Neutrophil (primary cell): ENCODE measurements at regions not wholly inside any gene's neighbourhood (a gene's known extent, or its start where the extent isn't known, plus 50 kb on each side); places are given as distances from the start of the nearest gene placed in this dataset.

Experiments
- H3K27ac ChIP-seq: fragments of 200-600 bp; sonication (generic); 2 replicates; pipeline ENCODE4 v1.5.1; 2016; ENCODE audit warnings: mild to moderate bottlenecking, moderate library complexity
- H3K27me3 ChIP-seq: fragments of 200-600 bp; sonication (generic); 2 replicates; pipeline ENCODE4 v1.6.0; 2016; ENCODE audit warnings: mild to moderate bottlenecking
- H3K36me3 ChIP-seq: fragments of 200-600 bp; sonication (generic); 2 replicates; pipeline ENCODE4 v1.5.1; 2017
- H3K4me1 ChIP-seq, 2 experiments: fragments of 200-600 bp in 1 of 2; sonication (generic) in 1 of 2; 1 replicate in 1 of 2; 2 replicates in 1 of 2; pipeline versions ENCODE4 v1.5.1 to v1.6.1; 2013 to 2016; ENCODE audit warnings: low read depth in 1 of 2, low read length in 1 of 2, mild to moderate bottlenecking in 1 of 2, moderate library complexity in 1 of 2; ENCODE audit not compliant: control insufficient read depth in 1 of 2, insufficient read depth in 1 of 2
- H3K4me3 ChIP-seq, 2 experiments: fragments of 200-600 bp in 1 of 2; sonication (generic) in 1 of 2; 1 replicate in 1 of 2; 2 replicates in 1 of 2; pipeline ENCODE4 v1.5.1; 2013 to 2016; ENCODE audit warnings: low read depth in 1 of 2, low read length in 1 of 2, mild to moderate bottlenecking in 1 of 2, moderate library complexity in 1 of 2
- H3K9me3 ChIP-seq: fragments of 200-600 bp; sonication (generic); 2 replicates; pipeline ENCODE4 v1.5.1; 2016
- CTCF ChIP-seq: fragments of 200-600 bp; sonication (generic); IDR thresholded peaks from 2 replicates; pipeline ENCODE4 v1.5.1; 2016; ENCODE audit warnings: antibody characterized with exemption

GRCh38 chr11:134655189-134655989 lies 243.3 kb upstream of the B3GAT1 start:
- H3K9me3 ChIP-seq, result no peaks in the 10 kb centered on the region
- H3K4me3 ChIP-seq, result no peak overlapping the region
- H3K27me3 ChIP-seq, result no peaks in the 10 kb centered on the region
- H3K27ac ChIP-seq, result no peak overlapping the region
- no peaks in the 10 kb centered on the region for H3K36me3 ChIP-seq
- TF ChIP-seq CTCF, result no peak
- no peaks in the 10 kb centered on the region for H3K4me1 ChIP-seq

- no peak overlapping the region for H3K4me3 ChIP-seq
Measured at GRCh38 chr11:134654161-134654915, 242.3 kb upstream of the B3GAT1 start.

GRCh38 chr11:134652586-134653255 lies 240.7 kb upstream of the B3GAT1 start:
- H3K36me3 ChIP-seq, result no peaks in the 10 kb centered on the region
- no peaks in the 10 kb centered on the region for H3K4me1 ChIP-seq
- H3K4me3 ChIP-seq, result no peak overlapping the region
- H3K27ac ChIP-seq, result no peak overlapping the region
- H3K27me3 ChIP-seq, result peaks cover 7% of the 10 kb centered on the region
- H3K9me3 ChIP-seq, result no peaks in the 10 kb centered on the region
- TF ChIP-seq CTCF, result no peak

More at GRCh38 chr11:134654161-134654915, 242.3 kb upstream of the B3GAT1 start:
- TF ChIP-seq CTCF, result no peak
- H3K9me3 ChIP-seq, result no peaks in the 10 kb centered on the region
- H3K27me3 ChIP-seq, result peaks cover under 1% of the 10 kb centered on the region
- no peaks in the 10 kb centered on the region for H3K36me3 ChIP-seq
- H3K4me1 ChIP-seq, result no peaks in the 10 kb centered on the region
- H3K27ac ChIP-seq, result no peak overlapping the region

DNA sequence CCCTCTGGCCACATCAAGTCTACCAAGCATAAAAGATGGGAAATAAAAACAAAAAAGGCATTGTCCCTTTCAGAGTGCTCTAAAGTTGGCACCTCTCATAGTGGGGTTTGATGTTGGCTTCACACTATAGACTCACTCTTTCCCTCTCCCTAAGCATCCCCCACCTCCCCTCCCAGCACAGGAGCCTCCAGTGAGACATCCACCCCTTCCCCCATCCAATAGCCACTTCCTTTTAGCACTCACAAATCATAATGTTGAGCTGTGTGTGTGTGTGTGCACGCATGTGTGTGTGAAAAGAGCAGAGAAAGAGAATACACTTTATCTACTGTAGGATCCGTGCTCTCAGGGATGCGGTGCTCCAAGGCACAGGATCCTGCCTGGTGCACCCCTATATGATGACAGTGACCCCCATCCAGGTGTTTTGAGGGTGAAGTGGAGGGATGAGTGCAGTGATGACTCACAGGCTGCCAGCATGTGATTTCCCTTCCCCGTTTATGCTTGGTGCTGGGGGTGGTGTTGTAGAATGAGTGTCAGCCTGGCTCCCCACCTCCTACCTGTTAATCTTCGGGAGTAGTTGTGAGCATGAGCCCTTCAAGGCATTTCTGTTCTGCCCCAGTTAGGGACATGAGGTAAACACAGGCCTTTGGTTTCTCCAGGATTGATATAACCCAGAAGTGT lies 235.2 kb upstream of the B3GAT1 start:
- no peak overlapping the region for H3K4me3 ChIP-seq
- no peaks in the 10 kb centered on the region for H3K36me3 ChIP-seq
- H3K4me1 ChIP-seq, result no peaks in the 10 kb centered on the region
- H3K27me3 ChIP-seq, result peaks cover 11% of the 10 kb centered on the region
- no peaks in the 10 kb centered on the region for H3K9me3 ChIP-seq
- TF ChIP-seq CTCF, result no peak
- H3K27ac ChIP-seq, result no peak overlapping the region

- Histone ChIP-seq H3K4me3 (no peak overlapping the region), H3K27ac (no peak overlapping the region), H3K9me3 (no peaks in the 10 kb centered on the region), H3K4me1 (no peaks in the 10 kb centered on the region), H3K36me3 (no peaks in the 10 kb centered on the region), H3K27me3 (peaks cover 11% of the 10 kb centered on the region)
- no peak for TF ChIP-seq CTCF
Measured at GRCh38 chr11:134646561-134646960, 234.5 kb upstream of the B3GAT1 start.
